CD14-positive monocyte (primary cell): ENCODE measurements at regions not wholly inside any gene's neighbourhood (a gene's known extent, or its start where the extent isn't known, plus 50 kb on each side); places are given as distances from the start of the nearest gene placed in this dataset.

Experiments
- DNase-seq, 3 donors: peaks; one replicate each; pipeline ENCODE4 v3.0.0-alpha.2; 2011 to 2022
- H2AFZ ChIP-seq: 2 replicates; pipeline ENCODE4 v1.6.0; 2012; ENCODE audit warnings: mild to moderate bottlenecking, low read depth, low read length, inconsistent platforms; ENCODE audit not compliant: insufficient read depth, poor library complexity, severe bottlenecking
- H3K27ac ChIP-seq, 2 donors: 1 replicate in 1 of 2; 2 replicates in 1 of 2; pipeline ENCODE4 v1.5.1; 2012 to 2013; ENCODE audit warnings: low read length in 2 of 2, control low read depth in 1 of 2, inconsistent platforms in 1 of 2, low read depth in 1 of 2, mild to moderate bottlenecking in 1 of 2
- H3K27me3 ChIP-seq, 2 donors: one replicate each; pipeline versions ENCODE4 v1.6.0 to v1.6.1; 2011 to 2013; ENCODE audit warnings: low read length in 2 of 2; ENCODE audit not compliant: control insufficient read depth in 2 of 2, insufficient read depth in 2 of 2
- H3K36me3 ChIP-seq, 2 donors: replicated peaks in 1 of 2; 1 replicate in 1 of 2; 2 replicates in 1 of 2; pipeline versions ENCODE4 v1.5.1 to v1.6.1; 2012 to 2013; ENCODE audit warnings: low read length in 2 of 2, control low read depth in 1 of 2, inconsistent platforms in 1 of 2, mild to moderate bottlenecking in 1 of 2; ENCODE audit not compliant: insufficient read depth in 2 of 2, control insufficient read depth in 1 of 2
- H3K4me1 ChIP-seq, 2 donors: 1 replicate in 1 of 2; 2 replicates in 1 of 2; pipeline versions ENCODE4 v1.5.1 to v1.6.1; 2012 to 2013; ENCODE audit warnings: low read length in 2 of 2, control low read depth in 1 of 2, inconsistent platforms in 1 of 2, mild to moderate bottlenecking in 1 of 2, moderate library complexity in 1 of 2; ENCODE audit not compliant: insufficient read depth in 2 of 2, control insufficient read depth in 1 of 2
- H3K4me2 ChIP-seq: replicated peaks from 2 replicates; pipeline ENCODE3; 2012; ENCODE audit warnings: low read length, moderate library complexity, mild to moderate bottlenecking; ENCODE audit not compliant: poor library complexity, severe bottlenecking; ENCODE audit errors: extremely low read depth
- H3K4me3 ChIP-seq, 3 experiments: fragments of 200-600 bp in 1 of 3; sonication (generic) in 1 of 3; replicated peaks in 1 of 3; 1 replicate in 2 of 3; 2 replicates in 1 of 3; pipeline ENCODE4 v1.5.1; 2011 to 2013; ENCODE audit warnings: low read length in 3 of 3, mild to moderate bottlenecking in 3 of 3, control low read depth in 2 of 3, low read depth in 2 of 3, inconsistent platforms in 1 of 3, moderate library complexity in 1 of 3
- H3K79me2 ChIP-seq: 2 replicates; pipeline ENCODE4 v1.6.0; 2012; ENCODE audit warnings: mild to moderate bottlenecking, control low read depth, inconsistent platforms, low read length, moderate library complexity; ENCODE audit not compliant: insufficient read depth
- H3K9ac ChIP-seq: 2 replicates; pipeline ENCODE4 v1.6.0; 2017; ENCODE audit warnings: low read length, mild to moderate bottlenecking; ENCODE audit not compliant: insufficient read depth, poor library complexity, severe bottlenecking
- H3K9me3 ChIP-seq, 2 donors: replicated peaks in 1 of 2; 1 replicate in 1 of 2; 2 replicates in 1 of 2; pipeline versions ENCODE4 v1.5.1 to v1.6.1; 2012 to 2013; ENCODE audit warnings: low read length in 2 of 2, control low read depth in 1 of 2; ENCODE audit not compliant: control insufficient read depth in 1 of 2, insufficient read depth in 1 of 2
- H4K20me1 ChIP-seq: 2 replicates; pipeline ENCODE4 v1.6.0; 2012; ENCODE audit warnings: mild to moderate bottlenecking, low read length, control low read depth, moderate library complexity; ENCODE audit not compliant: insufficient read depth
- H3K27ac Mint-ChIP-seq, 7 donors: one replicate each; pipeline ENCODE4 v1.8.0; 2020; ENCODE audit warnings: mild to moderate bottlenecking in 7 of 7, mixed read lengths in 7 of 7, moderate library complexity in 6 of 7, inconsistent platforms in 2 of 7
- H3K27me3 Mint-ChIP-seq, 3 donors: one replicate each; pipeline ENCODE4 v1.8.0; 2021 to 2022; ENCODE audit warnings: low read depth in 3 of 3, mild to moderate bottlenecking in 3 of 3, mixed read lengths in 3 of 3, moderate library complexity in 3 of 3, inconsistent platforms in 1 of 3
- H3K36me3 Mint-ChIP-seq, 2 donors: one replicate each; pipeline ENCODE4 v1.8.0; 2020; ENCODE audit warnings: mixed read lengths in 2 of 2, inconsistent platforms in 1 of 2, mild to moderate bottlenecking in 1 of 2
- H3K4me1 Mint-ChIP-seq: one replicate; pipeline ENCODE4 v1.8.0; 2020; ENCODE audit warnings: mild to moderate bottlenecking, mixed read lengths
- H3K4me3 Mint-ChIP-seq, 2 donors: one replicate each; pipeline ENCODE4 v1.8.0; 2020; ENCODE audit warnings: mild to moderate bottlenecking in 2 of 2, mixed read lengths in 2 of 2, moderate library complexity in 1 of 2
- H3K9me3 Mint-ChIP-seq, 7 donors: one replicate each; pipeline ENCODE4 v1.8.0; 2020 to 2022; ENCODE audit warnings: mixed read lengths in 7 of 7, mild to moderate bottlenecking in 6 of 7, moderate library complexity in 6 of 7, inconsistent platforms in 2 of 7
- WGBS: methylation state at CpG from one replicate; pipeline ENCODE4 v1.1.5; 2013; ENCODE audit warnings: missing lambda C conversion rate; ENCODE audit not compliant: insufficient coverage; 5-methylcytosine and 5-hydroxymethylcytosine counted together
- intact Hi-C, 2 donors: fragments of 100-400 bp; cut with micrococcal nuclease; formaldehyde crosslinking; loops; one replicate each; pipeline versions ENCODE4 v1.15.0 to v1.15.1; 2023
- TF ChIP-seq, protein P1 (sequence below): fragments of 200-600 bp; IDR thresholded peaks from one replicate; pipeline ENCODE4 v1.8.0; 2022; ENCODE audit warnings: antibody characterized with exemption, mild to moderate bottlenecking

DNA sequence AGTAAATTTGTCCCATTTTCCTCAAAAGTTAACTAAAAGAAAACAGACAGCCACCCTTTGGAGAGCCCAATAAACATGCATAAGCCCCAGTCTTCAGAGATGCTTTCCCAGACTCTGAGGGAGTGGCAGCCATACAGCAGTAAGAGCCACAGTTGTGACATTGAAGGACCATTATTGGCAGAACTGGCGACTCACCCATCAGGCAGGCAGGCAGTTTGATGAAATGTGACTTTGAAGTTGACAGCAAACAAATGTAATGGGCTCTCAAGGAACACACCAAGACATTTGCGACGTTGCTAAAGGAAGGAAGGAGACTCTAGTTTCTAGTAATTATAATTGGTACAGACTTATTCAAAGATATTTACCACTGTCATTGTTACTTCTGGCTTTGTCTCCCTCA, 287.5 kb upstream of the PHYHIPL start:
- H3K36me3 ChIP-seq, result no peaks in the 10 kb centered on the region
- H3K9me3 Mint-ChIP-seq, result peaks cover 0 to 5% (median 1%) of the 10 kb centered on the region in 7 donors
- H3K4me3 ChIP-seq, result no peak overlapping the region
- H3K79me2 ChIP-seq, result no peaks in the 10 kb centered on the region
- intact Hi-C loops, result no loop called here
- no peaks in the 10 kb centered on the region for H3K9me3 ChIP-seq
- H3K36me3 Mint-ChIP-seq, result no peaks in the 10 kb centered on the region
- no peak overlapping the region for H2AFZ ChIP-seq
- H3K4me1 Mint-ChIP-seq, result no peaks in the 10 kb centered on the region
- DNase-seq, result no peak
- peaks cover 0 to 4% (median 0%) of the 10 kb centered on the region in 3 donors for H3K27me3 Mint-ChIP-seq
- H3K27ac Mint-ChIP-seq, result no peak overlapping the region
- no peak overlapping the region for H3K9ac ChIP-seq
- no peaks in the 10 kb centered on the region for H3K27me3 ChIP-seq
- TF ChIP-seq, protein P1, sequence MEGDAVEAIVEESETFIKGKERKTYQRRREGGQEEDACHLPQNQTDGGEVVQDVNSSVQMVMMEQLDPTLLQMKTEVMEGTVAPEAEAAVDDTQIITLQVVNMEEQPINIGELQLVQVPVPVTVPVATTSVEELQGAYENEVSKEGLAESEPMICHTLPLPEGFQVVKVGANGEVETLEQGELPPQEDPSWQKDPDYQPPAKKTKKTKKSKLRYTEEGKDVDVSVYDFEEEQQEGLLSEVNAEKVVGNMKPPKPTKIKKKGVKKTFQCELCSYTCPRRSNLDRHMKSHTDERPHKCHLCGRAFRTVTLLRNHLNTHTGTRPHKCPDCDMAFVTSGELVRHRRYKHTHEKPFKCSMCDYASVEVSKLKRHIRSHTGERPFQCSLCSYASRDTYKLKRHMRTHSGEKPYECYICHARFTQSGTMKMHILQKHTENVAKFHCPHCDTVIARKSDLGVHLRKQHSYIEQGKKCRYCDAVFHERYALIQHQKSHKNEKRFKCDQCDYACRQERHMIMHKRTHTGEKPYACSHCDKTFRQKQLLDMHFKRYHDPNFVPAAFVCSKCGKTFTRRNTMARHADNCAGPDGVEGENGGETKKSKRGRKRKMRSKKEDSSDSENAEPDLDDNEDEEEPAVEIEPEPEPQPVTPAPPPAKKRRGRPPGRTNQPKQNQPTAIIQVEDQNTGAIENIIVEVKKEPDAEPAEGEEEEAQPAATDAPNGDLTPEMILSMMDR, result no peak
- H3K4me3 Mint-ChIP-seq, result no peak overlapping the region
- WGBS, result 56% methylated on average over 1 of the region's 3 CpGs
- no peak overlapping the region for H3K4me2 ChIP-seq
- H3K4me1 ChIP-seq, result no peaks in the 10 kb centered on the region
- H4K20me1 ChIP-seq, result no peaks in the 10 kb centered on the region
- H3K27ac ChIP-seq, result no peak overlapping the region

- H3K9me3 Mint-ChIP-seq, result peaks cover 0 to 5% (median 1%) of the 10 kb centered on the region in 7 donors
- H3K4me1 Mint-ChIP-seq, result no peaks in the 10 kb centered on the region
- DNase-seq, result no peak
- no peak overlapping the region for H3K27ac Mint-ChIP-seq
- Histone ChIP-seq H3K4me1 (no peaks in the 10 kb centered on the region), H3K9me3 (no peaks in the 10 kb centered on the region), H3K4me2 (no peak overlapping the region), H3K9ac (no peak overlapping the region), H4K20me1 (no peaks in the 10 kb centered on the region), H3K79me2 (no peaks in the 10 kb centered on the region), H3K27ac (no peak overlapping the region), H3K4me3 (no peak overlapping the region), H2AFZ (no peak overlapping the region), H3K27me3 (no peaks in the 10 kb centered on the region), H3K36me3 (no peaks in the 10 kb centered on the region)
- no peak overlapping the region for H3K4me3 Mint-ChIP-seq
- intact Hi-C loops, result no loop called here
- H3K36me3 Mint-ChIP-seq, result no peaks in the 10 kb centered on the region
- TF ChIP-seq, protein P1, result no peak
- WGBS, result no CpG with 5 or more reads among the region's 3 CpGs
- H3K27me3 Mint-ChIP-seq, result peaks cover 0 to 7% (median 0%) of the 10 kb centered on the region in 3 donors
Measured at GRCh38 chr10:58892031-58892531, 284.4 kb upstream of the PHYHIPL start.
